HG03064 (cell line): ENCODE measurements at regions not wholly inside any gene's neighbourhood (a gene's known extent, or its start where the extent isn't known, plus 50 kb on each side); places are given as distances from the start of the nearest gene placed in this dataset.
"Not testable (repeated sequence)": the region's sequence is repeated elsewhere in the genome, so short reads cannot be mapped to it uniquely, and the experiment has no call there.

Experiments
- ATAC-seq: cut with Tn5 transposase; IDR thresholded peaks from one replicate; pipeline ENCODE4 v1.9.1; 2021; ENCODE audit warnings: low read depth; ENCODE audit not compliant: unreplicated experiment

DNA sequence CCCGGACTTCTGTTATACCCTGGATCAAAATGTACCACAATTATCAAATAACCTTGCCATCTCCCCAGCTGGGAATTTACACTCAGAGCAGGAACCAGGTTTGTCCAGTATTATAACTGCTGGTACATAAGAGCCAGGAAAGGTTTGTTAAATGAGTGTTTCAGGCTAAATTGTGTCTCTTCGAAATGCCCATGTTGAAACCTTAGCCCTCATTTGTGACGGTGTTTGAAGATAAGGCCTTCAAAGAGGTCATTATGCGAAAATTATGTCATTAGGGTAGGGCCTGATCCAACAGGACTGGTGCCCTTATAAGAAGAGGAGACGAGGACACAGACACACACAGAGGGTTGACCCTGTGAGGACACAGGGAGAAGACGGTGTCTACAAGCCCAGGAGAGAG is 73.5 kb upstream of the DHRSX start:
- no peak for ATAC-seq

DNA sequence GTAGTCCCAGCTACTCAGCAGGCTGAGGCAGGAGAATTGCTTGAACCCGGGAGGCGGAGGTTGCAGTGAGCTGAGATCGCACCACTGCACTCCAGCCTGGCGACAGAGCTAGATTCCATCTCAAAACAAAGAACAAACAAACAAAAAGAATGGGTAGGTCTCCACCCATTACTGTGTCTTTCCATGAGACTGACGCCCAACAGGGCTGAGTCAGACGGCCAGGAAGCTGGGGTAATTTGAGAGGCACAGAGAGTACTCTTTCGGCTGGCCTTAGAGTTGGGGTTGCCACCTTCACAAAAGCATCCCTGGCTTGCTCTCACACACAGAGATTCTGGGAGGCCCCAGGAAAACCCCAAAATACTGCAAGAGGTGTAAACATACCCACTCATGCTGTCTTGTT is 72.0 kb upstream of the DHRSX start:
- ATAC-seq = no peak

DNA sequence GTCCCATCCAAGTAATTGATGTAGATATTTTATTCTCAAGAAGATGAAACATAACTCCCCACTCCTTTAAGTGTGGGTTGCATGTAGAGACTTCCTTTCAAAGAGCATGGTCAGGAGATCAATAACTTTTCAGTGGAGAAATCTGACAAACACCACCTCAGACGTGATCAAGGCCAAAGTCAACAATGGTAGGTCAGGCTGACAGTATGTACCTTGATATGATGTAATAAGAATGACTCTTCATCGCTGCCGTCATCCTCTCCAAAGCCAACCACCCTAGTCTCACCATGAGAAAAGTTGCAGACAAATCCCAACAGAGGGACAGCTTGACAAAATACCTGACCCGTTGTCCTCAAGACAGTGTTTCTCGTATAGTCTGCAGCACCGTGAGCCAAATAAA is 67.3 kb upstream of the DHRSX start:
- no peak for ATAC-seq

DNA sequence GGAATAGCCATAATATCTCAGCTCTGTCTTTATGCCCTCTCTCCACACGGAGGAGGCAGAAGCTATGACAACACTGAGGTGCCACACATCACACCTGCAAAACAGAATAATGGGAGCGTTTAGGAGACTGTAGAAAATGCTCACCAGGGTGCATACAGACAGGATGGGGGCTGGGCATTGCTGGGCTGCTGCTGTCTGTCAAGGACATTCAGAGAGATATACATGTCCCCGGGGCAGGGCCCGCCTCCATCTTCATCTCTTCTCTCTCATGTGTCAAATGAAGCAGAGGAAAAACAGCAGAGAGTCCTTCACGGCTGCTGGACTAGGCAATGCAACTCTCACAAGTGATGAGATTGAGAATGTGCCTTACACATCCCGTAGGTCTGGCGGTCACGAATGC is 65.3 kb upstream of the DHRSX start:
- ATAC-seq = no peak

DNA sequence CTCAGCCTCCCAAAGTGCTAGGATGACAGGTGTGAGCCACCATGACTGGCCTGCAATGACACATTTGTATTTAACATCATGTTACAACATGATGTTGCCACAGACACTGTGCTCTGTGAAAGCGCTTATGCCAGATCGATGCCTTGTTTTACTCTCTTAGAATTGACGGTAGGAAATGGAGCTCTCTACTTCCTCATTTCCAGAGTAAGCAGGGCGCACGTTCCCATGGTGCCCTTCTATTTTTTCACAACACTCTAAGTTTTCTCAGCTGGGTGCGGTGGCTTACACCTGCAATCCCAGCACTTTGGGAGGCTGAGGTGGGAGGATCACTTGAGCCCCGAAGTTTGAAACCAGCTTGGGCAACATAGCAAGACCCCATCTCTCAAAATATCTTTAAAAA is 60.7 kb upstream of the DHRSX start:
- no peak for ATAC-seq

DNA sequence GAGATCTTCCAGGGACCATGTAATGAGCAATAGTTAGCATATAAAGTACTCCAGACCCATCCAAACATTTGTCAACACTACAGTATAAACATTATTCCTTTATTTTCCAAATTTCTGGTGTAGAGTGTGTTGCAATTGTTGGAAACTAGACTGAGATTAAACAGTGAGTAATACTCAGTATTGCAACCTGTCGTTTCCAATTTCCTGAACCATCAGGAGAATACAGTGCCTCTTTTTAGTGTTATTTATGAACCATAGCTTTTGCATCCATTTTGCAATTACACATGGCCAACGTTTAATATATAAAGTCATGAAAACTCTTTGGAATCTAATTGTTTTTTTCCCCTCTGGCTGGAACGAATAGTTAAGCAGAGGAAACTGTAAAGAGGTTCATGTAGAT is 58.3 kb upstream of the DHRSX start:
- ATAC-seq = no peak

DNA sequence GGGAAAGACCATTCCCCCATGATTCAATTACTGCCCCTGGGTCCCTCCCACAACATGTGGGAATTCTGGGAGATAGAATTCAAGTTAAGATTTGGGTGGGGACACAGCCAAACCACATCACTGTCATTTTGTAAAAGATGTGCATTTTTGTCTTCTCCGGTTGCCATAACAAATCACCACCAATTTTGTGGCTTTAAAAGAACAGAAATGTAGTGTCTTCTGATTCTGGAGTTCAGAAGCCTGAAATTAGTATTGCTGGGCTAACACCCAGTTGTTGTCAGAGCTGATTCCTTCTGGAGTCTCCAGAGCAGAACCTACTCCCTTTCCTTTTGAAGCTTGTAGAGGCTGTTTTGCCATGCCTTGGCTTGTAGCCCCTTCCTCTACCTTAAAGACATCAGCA is 54.1 kb upstream of the DHRSX start:
- ATAC-seq = no peak

DNA sequence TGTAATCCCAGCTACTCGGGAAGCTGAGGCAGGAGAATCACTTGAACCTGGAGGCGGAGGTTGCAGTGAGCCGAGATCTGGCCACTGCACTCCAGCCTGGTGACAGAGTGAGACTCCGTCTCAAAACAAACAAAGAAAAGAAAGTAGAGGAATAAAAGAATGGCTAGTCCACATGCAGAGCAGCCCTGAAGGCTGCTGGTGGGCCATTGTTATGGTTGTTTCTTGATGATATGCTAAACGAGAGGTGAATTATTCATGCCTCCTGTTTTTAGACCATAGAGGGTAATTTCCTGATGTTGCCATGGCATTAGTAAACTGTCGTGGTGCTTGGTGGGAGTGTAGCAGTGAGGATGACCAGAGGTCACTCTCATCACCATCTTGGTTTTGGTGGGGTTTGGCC is 53.3 kb upstream of the DHRSX start:
- not testable (repeated sequence) for ATAC-seq

DNA sequence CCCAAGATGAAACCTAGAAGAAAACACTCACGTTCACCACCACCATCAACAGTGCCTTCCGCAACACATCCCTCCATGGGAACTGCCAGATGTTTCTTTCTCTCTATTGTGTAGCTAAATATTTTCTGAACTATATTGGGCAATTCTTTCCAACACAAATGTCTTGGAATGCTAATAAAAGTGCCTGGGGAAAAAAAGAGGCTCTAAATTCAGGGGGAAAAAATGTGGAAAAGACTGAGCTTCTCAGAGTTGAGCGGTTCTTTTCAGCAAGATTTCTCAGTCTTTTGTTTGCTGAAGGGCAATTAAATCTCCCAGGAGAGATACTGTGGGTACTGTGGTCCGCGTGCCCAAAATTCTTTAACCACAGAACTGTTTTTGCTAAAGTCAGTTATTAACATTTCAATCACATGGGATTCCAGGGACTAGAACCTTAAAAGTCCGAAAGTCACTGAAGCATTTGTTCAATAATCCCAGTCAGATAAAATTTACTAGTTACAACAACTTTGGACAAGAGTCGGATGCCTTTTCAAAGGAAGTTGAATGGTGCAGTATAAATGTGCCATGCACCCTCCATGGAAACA is 51.9 kb upstream of the DHRSX start:
- no peak for ATAC-seq

DNA sequence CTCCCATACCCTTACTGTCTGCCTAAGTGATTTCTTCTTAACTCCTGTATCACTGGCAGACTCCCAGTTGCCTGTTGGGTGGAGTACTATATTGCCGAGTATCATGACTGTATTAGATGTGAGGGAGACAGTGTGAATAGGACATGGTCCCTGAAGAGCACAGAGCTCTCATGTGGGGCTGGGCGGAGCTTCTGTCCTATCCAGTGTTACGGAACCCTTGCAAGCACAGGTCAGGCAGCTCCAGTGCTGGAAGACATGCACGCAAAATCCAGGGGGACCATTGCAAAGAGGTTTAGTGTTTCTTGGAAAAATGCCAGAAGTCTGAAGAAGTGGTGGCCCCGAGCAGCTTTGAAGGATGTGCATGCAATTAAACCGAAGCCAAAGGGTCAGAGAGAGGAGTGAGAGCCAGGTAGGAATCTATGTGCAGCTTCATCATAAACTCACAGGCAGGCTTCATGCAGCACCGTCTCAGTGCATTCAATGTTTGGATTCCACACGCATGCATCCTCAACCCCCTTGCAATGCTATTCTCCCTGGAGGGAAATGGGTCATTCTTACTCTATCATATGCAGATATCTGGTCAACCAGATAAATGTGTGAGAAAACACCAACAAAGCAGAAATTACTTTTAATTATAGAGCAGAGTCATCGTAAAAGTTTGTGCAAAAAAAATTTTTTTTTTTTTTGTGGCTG is 49.7 kb upstream of the DHRSX start:
- ATAC-seq = no peak
